ENCODE measurements at regions not wholly inside any gene's neighbourhood (a gene's known extent, or its start where the extent isn't known, plus 50 kb on each side); places are given as distances from the start of the nearest gene placed in this dataset.

GRCh38 chr20:19847383-19847782 lies 89.3 kb downstream of the RIN2 start:
- Mint-ChIP-seq H3K9me3 (no peaks in the 10 kb centered on the region), H3K4me1 (ENCODE audit: low read depth) (no peaks in the 10 kb centered on the region), H3K27ac (no peak overlapping the region), H3K36me3 (ENCODE audit: low read depth) (no peaks in the 10 kb centered on the region), H3K4me3 (no peak overlapping the region), H3K27me3 (peaks cover 40% of the 10 kb centered on the region)
- DNase-seq, result no peak

GRCh38 chr20:19849341-19850197 lies 91.5 kb downstream of the RIN2 start:
- DNase-seq, result no peak
- H3K9me3 Mint-ChIP-seq, result no peaks in the 10 kb centered on the region
- H3K27ac Mint-ChIP-seq, result no peak overlapping the region
- H3K36me3 Mint-ChIP-seq (ENCODE audit: low read depth), result no peaks in the 10 kb centered on the region
- no peaks in the 10 kb centered on the region for H3K4me1 Mint-ChIP-seq (ENCODE audit: low read depth)
- no peak overlapping the region for H3K4me3 Mint-ChIP-seq
- peaks cover 40% of the 10 kb centered on the region for H3K27me3 Mint-ChIP-seq

GRCh38 chr20:19850198-19850533 lies 92.1 kb downstream of the RIN2 start:
- H3K27ac Mint-ChIP-seq, result no peak overlapping the region

GRCh38 chr20:19851861-19852260 lies 93.8 kb downstream of the RIN2 start:
- H3K27ac Mint-ChIP-seq, result no peak overlapping the region
- no peaks in the 10 kb centered on the region for H3K4me1 Mint-ChIP-seq (ENCODE audit: low read depth)
- DNase-seq, result no peak
- peaks cover 31% of the 10 kb centered on the region for H3K27me3 Mint-ChIP-seq
- H3K4me3 Mint-ChIP-seq, result no peak overlapping the region
- no peaks in the 10 kb centered on the region for H3K36me3 Mint-ChIP-seq (ENCODE audit: low read depth)
- H3K9me3 Mint-ChIP-seq, result no peaks in the 10 kb centered on the region

More at GRCh38 chr20:19850198-19850533, 92.1 kb downstream of the RIN2 start:
- no peak for DNase-seq
- H3K27me3 Mint-ChIP-seq, result peaks cover 41% of the 10 kb centered on the region
- H3K36me3 Mint-ChIP-seq (ENCODE audit: low read depth), result no peaks in the 10 kb centered on the region
- no peaks in the 10 kb centered on the region for H3K9me3 Mint-ChIP-seq
- H3K4me3 Mint-ChIP-seq, result no peak overlapping the region
- H3K4me1 Mint-ChIP-seq (ENCODE audit: low read depth), result no peaks in the 10 kb centered on the region

GRCh38 chr20:19855416-19855815 lies 97.4 kb downstream of the RIN2 start:
- DNase-seq, result no peak
- no peak overlapping the region for H3K27ac Mint-ChIP-seq

GRCh38 chr20:19858466-19859371 lies 100.7 kb downstream of the RIN2 start:
- H3K27me3 Mint-ChIP-seq, result peaks cover 23% of the 10 kb centered on the region

More at GRCh38 chr20:19855416-19855815, 97.4 kb downstream of the RIN2 start:
- Mint-ChIP-seq H3K4me1 (ENCODE audit: low read depth) (no peaks in the 10 kb centered on the region), H3K27me3 (peaks cover 25% of the 10 kb centered on the region), H3K9me3 (no peaks in the 10 kb centered on the region), H3K4me3 (no peak overlapping the region), H3K36me3 (ENCODE audit: low read depth) (no peaks in the 10 kb centered on the region)

GRCh38 chr20:19859444-19859843 lies 101.4 kb downstream of the RIN2 start:
- no peak overlapping the region for H3K27ac Mint-ChIP-seq
- peaks cover 23% of the 10 kb centered on the region for H3K27me3 Mint-ChIP-seq
- H3K9me3 Mint-ChIP-seq, result no peaks in the 10 kb centered on the region
- no peak for DNase-seq
- H3K36me3 Mint-ChIP-seq (ENCODE audit: low read depth), result no peaks in the 10 kb centered on the region
- peaks cover 3% of the 10 kb centered on the region for H3K4me1 Mint-ChIP-seq (ENCODE audit: low read depth)
- H3K4me3 Mint-ChIP-seq, result no peak overlapping the region

More at GRCh38 chr20:19858466-19859371, 100.7 kb downstream of the RIN2 start:
- Mint-ChIP-seq H3K4me3 (no peak overlapping the region), H3K9me3 (no peaks in the 10 kb centered on the region), H3K4me1 (ENCODE audit: low read depth) (peaks cover 3% of the 10 kb centered on the region), H3K36me3 (ENCODE audit: low read depth) (no peaks in the 10 kb centered on the region), H3K27ac (no peak overlapping the region)
- DNase-seq, result no peak

- H3K4me1 Mint-ChIP-seq (ENCODE audit: low read depth), result peaks cover 3% of the 10 kb centered on the region
- no peak overlapping the region for H3K4me3 Mint-ChIP-seq
- DNase-seq, result no peak
- peaks cover 16% of the 10 kb centered on the region for H3K27me3 Mint-ChIP-seq
- H3K9me3 Mint-ChIP-seq, result no peaks in the 10 kb centered on the region
- H3K36me3 Mint-ChIP-seq (ENCODE audit: low read depth), result no peaks in the 10 kb centered on the region
- no peak overlapping the region for H3K27ac Mint-ChIP-seq
Observed at GRCh38 chr20:19860737-19861136, 102.7 kb downstream of the RIN2 start.

- Mint-ChIP-seq H3K4me1 (ENCODE audit: low read depth) (peaks cover 3% of the 10 kb centered on the region), H3K36me3 (ENCODE audit: low read depth) (no peaks in the 10 kb centered on the region), H3K9me3 (no peaks in the 10 kb centered on the region), H3K27me3 (peaks cover 16% of the 10 kb centered on the region), H3K27ac (no peak overlapping the region), H3K4me3 (no peak overlapping the region)
- DNase-seq, result no peak
Observed at GRCh38 chr20:19861147-19861759, 103.2 kb downstream of the RIN2 start.

GRCh38 chr20:19864130-19864529 lies 106.1 kb downstream of the RIN2 start:
- Mint-ChIP-seq H3K4me1 (ENCODE audit: low read depth) (peaks cover 3% of the 10 kb centered on the region), H3K9me3 (no peaks in the 10 kb centered on the region), H3K27me3 (peaks cover 11% of the 10 kb centered on the region), H3K36me3 (ENCODE audit: low read depth) (no peaks in the 10 kb centered on the region), H3K27ac (no peak overlapping the region), H3K4me3 (no peak overlapping the region)
- no peak for DNase-seq

GRCh38 chr20:19866070-19866469 lies 108.0 kb downstream of the RIN2 start:
- Mint-ChIP-seq H3K27ac (no peak overlapping the region), H3K36me3 (ENCODE audit: low read depth) (no peaks in the 10 kb centered on the region), H3K4me3 (no peak overlapping the region), H3K27me3 (peaks cover 6% of the 10 kb centered on the region), H3K4me1 (ENCODE audit: low read depth) (no peaks in the 10 kb centered on the region), H3K9me3 (no peaks in the 10 kb centered on the region)
- DNase-seq, result no peak

- Mint-ChIP-seq H3K9me3 (no peaks in the 10 kb centered on the region), H3K4me3 (no peak overlapping the region), H3K27me3 (peaks cover 6% of the 10 kb centered on the region), H3K27ac (no peak overlapping the region), H3K36me3 (ENCODE audit: low read depth) (no peaks in the 10 kb centered on the region), H3K4me1 (ENCODE audit: low read depth) (no peaks in the 10 kb centered on the region)
- no peak for DNase-seq
Observed at GRCh38 chr20:19867074-19867473, 109.0 kb downstream of the RIN2 start.

- Mint-ChIP-seq H3K27me3 (no peaks in the 10 kb centered on the region), H3K4me3 (no peak overlapping the region), H3K4me1 (ENCODE audit: low read depth) (no peaks in the 10 kb centered on the region), H3K27ac (no peak overlapping the region), H3K36me3 (ENCODE audit: low read depth) (no peaks in the 10 kb centered on the region), H3K9me3 (no peaks in the 10 kb centered on the region)
- no peak for DNase-seq
Observed at GRCh38 chr20:19867940-19868371, 109.9 kb downstream of the RIN2 start.

GRCh38 chr20:19868441-19868840 lies 110.4 kb downstream of the RIN2 start:
- Mint-ChIP-seq H3K9me3 (no peaks in the 10 kb centered on the region), H3K27me3 (no peaks in the 10 kb centered on the region), H3K4me1 (ENCODE audit: low read depth) (no peaks in the 10 kb centered on the region), H3K4me3 (no peak overlapping the region), H3K36me3 (ENCODE audit: low read depth) (no peaks in the 10 kb centered on the region), H3K27ac (no peak overlapping the region)
- no peak for DNase-seq

Measured in activated T-cell treated with anti-CD3 and anti-CD28 coated beads, Interleukin-2, amount 50 U/mL, for 24 hours (primary cell).